Testis (tissue), 2 donors: ENCODE measurements at regions not wholly inside any gene's neighbourhood (a gene's known extent, or its start where the extent isn't known, plus 50 kb on each side); places are given as distances from the start of the nearest gene placed in this dataset.

Experiments
- DNase-seq: peaks from one replicate; pipeline ENCODE4 v3.0.0-alpha.2; 2019
- H3K27ac ChIP-seq, 2 donors: fragments of 200-600 bp; sonication (generic); one replicate each; pipeline ENCODE4 v1.5.1; 2019
- H3K27me3 ChIP-seq: fragments of 200-600 bp; sonication (generic); one replicate; pipeline ENCODE4 v1.5.1; 2019
- H3K36me3 ChIP-seq: fragments of 200-600 bp; sonication (generic); one replicate; pipeline ENCODE4 v1.5.1; 2017; ENCODE audit warnings: low read depth; ENCODE audit errors: missing control alignments
- H3K4me1 ChIP-seq: fragments of 200-600 bp; sonication (generic); one replicate; pipeline ENCODE4 v1.5.1; 2019
- H3K4me3 ChIP-seq, 2 donors: fragments of 200-600 bp; sonication (generic); one replicate each; pipeline ENCODE4 v1.5.1; 2017 to 2019
- H3K9me3 ChIP-seq: fragments of 200-600 bp; sonication (generic); one replicate; pipeline ENCODE4 v1.5.1; 2017
- POLR2A ChIP-seq: fragments of 450-650 bp; IDR thresholded peaks from one replicate; pipeline ENCODE4 v1.6.1; 2017; ENCODE audit warnings: antibody characterized with exemption, mild to moderate bottlenecking, moderate library complexity
- WGBS, 2 donors: methylation state at CpG; one replicate each; pipeline ENCODE4 v1.1.5; 2018; 5-methylcytosine and 5-hydroxymethylcytosine counted together
- intact Hi-C: fragments of 100-400 bp; cut with DNase I; formaldehyde crosslinking; loops from one replicate; pipeline ENCODE4 v1.15.1; 2023; ENCODE audit warnings: low total_unique reads
- TF ChIP-seq, protein P1 (sequence below), 3 experiments: fragments of 450-650 bp in 2 of 3; fragments of 200-600 bp in 1 of 3; sonication (generic) in 1 of 3; IDR thresholded peaks; one replicate each; pipeline ENCODE4 v1.5.1; 2016 to 2019; ENCODE audit warnings: antibody characterized with exemption in 3 of 3, mild to moderate bottlenecking in 2 of 3, moderate library complexity in 1 of 3

DNA sequence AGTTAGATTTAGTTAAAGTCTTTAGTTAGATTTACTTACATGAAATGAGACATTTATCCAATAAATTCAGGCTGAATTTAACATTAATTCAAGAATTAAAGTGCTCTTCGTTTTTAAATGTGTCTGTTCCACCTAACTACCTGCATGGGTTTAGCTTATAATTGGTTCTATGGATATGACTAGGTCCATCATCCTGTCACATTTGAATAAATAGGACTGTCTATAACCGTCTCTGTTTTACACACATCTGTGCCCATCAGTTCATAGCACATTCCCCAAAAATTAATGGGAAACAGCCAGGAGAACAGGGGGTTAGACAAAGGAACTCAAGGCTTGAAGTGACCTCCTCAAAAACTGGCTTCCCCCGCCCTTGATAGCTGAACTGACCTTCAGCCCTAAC lies 219.6 kb downstream of the MRPL39 start:
- TF ChIP-seq, protein P1, sequence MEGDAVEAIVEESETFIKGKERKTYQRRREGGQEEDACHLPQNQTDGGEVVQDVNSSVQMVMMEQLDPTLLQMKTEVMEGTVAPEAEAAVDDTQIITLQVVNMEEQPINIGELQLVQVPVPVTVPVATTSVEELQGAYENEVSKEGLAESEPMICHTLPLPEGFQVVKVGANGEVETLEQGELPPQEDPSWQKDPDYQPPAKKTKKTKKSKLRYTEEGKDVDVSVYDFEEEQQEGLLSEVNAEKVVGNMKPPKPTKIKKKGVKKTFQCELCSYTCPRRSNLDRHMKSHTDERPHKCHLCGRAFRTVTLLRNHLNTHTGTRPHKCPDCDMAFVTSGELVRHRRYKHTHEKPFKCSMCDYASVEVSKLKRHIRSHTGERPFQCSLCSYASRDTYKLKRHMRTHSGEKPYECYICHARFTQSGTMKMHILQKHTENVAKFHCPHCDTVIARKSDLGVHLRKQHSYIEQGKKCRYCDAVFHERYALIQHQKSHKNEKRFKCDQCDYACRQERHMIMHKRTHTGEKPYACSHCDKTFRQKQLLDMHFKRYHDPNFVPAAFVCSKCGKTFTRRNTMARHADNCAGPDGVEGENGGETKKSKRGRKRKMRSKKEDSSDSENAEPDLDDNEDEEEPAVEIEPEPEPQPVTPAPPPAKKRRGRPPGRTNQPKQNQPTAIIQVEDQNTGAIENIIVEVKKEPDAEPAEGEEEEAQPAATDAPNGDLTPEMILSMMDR (IDR thresholded peaks at IDR 0.05): no peak
- TF ChIP-seq POLR2A: no peak
- no peaks in the 10 kb centered on the region for H3K9me3 ChIP-seq
- DNase-seq: no peak
- H3K27ac ChIP-seq: no peak overlapping the region
- no peaks in the 10 kb centered on the region for H3K36me3 ChIP-seq
- no peak overlapping the region for H3K4me3 ChIP-seq
- no peaks in the 10 kb centered on the region for H3K27me3 ChIP-seq
- H3K4me1 ChIP-seq: no peaks in the 10 kb centered on the region
- intact Hi-C loops: no loop called here
- 81% methylated on average over 3 of the region's 3 CpGs for WGBS, 2 donors

DNA sequence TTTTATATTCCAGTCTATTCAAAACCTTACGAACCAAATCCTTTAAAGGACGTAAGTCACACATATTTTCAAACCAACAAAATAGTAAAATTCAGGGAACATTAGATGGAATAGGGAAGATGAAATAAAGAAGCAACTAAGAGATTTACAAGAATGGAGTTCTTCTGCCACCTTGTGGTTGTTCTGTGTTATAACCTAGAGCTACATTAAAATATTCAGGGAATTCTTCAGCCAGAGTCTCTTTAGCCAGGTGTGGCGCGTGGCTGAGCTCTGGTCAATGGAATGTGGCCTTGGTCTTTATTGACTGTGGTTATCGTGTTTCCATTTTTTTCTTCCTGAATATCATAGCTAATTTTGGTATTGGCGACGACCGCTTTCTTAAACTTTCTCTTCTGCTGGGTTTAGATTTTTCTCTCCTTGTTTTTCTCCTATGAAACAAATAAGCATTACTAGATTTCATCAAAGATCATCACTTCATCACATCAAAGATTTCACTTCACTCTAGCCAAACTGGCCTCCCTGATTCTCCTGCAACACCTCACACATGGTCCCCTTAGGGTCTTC lies 221.3 kb downstream of the MRPL39 start:
- no peak overlapping the region for H3K4me3 ChIP-seq
- intact Hi-C loops: no loop called here
- no peaks in the 10 kb centered on the region for H3K27me3 ChIP-seq

DNA sequence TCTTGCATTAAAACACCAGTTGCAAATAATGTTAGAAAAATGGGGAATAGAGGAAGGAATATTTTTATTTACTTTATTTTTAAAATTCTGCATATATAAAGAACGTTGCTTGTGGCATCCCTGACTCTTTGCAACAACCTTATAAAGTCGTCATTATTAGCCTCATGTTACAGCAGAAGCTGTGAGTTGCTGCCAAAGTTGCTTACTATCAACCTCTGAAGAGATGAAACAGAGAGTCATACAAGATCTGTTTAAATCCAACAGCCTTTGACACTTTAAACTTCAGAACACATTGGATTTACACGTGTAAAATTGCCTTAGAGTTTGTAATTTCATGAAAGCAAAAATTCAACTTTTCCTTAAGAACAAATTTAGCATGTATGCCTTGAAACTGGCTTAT lies 221.9 kb downstream of the MRPL39 start:
- no peaks in the 10 kb centered on the region for H3K27me3 ChIP-seq
- 45 to 48% methylated on average over 3 of the region's 3 CpGs for WGBS, 2 donors
- no peak for TF ChIP-seq POLR2A
- TF ChIP-seq, protein P1 (IDR thresholded peaks at IDR 0.05): no peak
- no peaks in the 10 kb centered on the region for H3K9me3 ChIP-seq
- DNase-seq: no peak
- no peak overlapping the region for H3K27ac ChIP-seq
- intact Hi-C loops: no loop called here
- H3K4me3 ChIP-seq: no peak overlapping the region
- H3K36me3 ChIP-seq: no peaks in the 10 kb centered on the region
- no peaks in the 10 kb centered on the region for H3K4me1 ChIP-seq

More for the DNA sequence above, 221.3 kb downstream of the MRPL39 start:
- H3K9me3 ChIP-seq: no peaks in the 10 kb centered on the region
- peak; percentile 20 for DNase-seq
- H3K4me1 ChIP-seq: no peaks in the 10 kb centered on the region
- no peaks in the 10 kb centered on the region for H3K36me3 ChIP-seq
- WGBS, 2 donors: 11 to 17% methylated on average over 8 of the region's 8 CpGs
- no peak overlapping the region for H3K27ac ChIP-seq
- TF ChIP-seq, protein P1 (IDR thresholded peaks at IDR 0.05): peak; percentile 55 to 91 (median 62)
- no peak for TF ChIP-seq POLR2A

- 91 to 93% methylated on average over 4 of the region's 4 CpGs for WGBS, 2 donors
- intact Hi-C loops: no loop called here
- H3K4me1 ChIP-seq: no peaks in the 10 kb centered on the region
- H3K9me3 ChIP-seq: no peaks in the 10 kb centered on the region
- TF ChIP-seq, protein P1 (IDR thresholded peaks at IDR 0.05): no peak
- TF ChIP-seq POLR2A: no peak
- H3K36me3 ChIP-seq: no peaks in the 10 kb centered on the region
- no peak for DNase-seq
- H3K4me3 ChIP-seq: no peak overlapping the region
- no peaks in the 10 kb centered on the region for H3K27me3 ChIP-seq
- H3K27ac ChIP-seq: no peak overlapping the region
Measured at GRCh38 chr21:25384782-25385181, 222.5 kb downstream of the MRPL39 start.

GRCh38 chr21:25383545-25383944 lies 223.7 kb downstream of the MRPL39 start:
- no peak overlapping the region for H3K27ac ChIP-seq

More at GRCh38 chr21:25383545-25383944, 223.7 kb downstream of the MRPL39 start:
- H3K4me3 ChIP-seq: no peak overlapping the region
- H3K4me1 ChIP-seq: no peaks in the 10 kb centered on the region
- WGBS, 2 donors: 76 to 86% methylated on average over 5 of the region's 5 CpGs
- H3K27me3 ChIP-seq: no peaks in the 10 kb centered on the region
- H3K36me3 ChIP-seq: no peaks in the 10 kb centered on the region
- no peak for DNase-seq
- no peak for TF ChIP-seq POLR2A
- TF ChIP-seq, protein P1 (IDR thresholded peaks at IDR 0.05): no peak
- no peaks in the 10 kb centered on the region for H3K9me3 ChIP-seq
- intact Hi-C loops: no loop called here
